PFSK-1 (cell line): ENCODE measurements at regions not wholly inside any gene's neighbourhood (a gene's known extent, or its start where the extent isn't known, plus 50 kb on each side); places are given as distances from the start of the nearest gene placed in this dataset.

Source experiments
- FOXP2 ChIP-seq: optimal IDR thresholded peaks from 2 replicates; pipeline ENCODE3; 2011; ENCODE audit warnings: borderline replicate concordance, control low read depth, inconsistent platforms; ENCODE audit not compliant: insufficient read depth; ENCODE audit errors: extremely low read length, extremely low read depth
- POLR2AphosphoS5 ChIP-seq: IDR thresholded peaks from 2 replicates; pipeline ENCODE4 v1.6.1; 2012; ENCODE audit warnings: low read depth, mild to moderate bottlenecking, control low read depth, low read length, moderate library complexity
- SIN3A ChIP-seq: IDR thresholded peaks from 2 replicates; pipeline ENCODE4 v1.6.1; 2012; ENCODE audit warnings: mild to moderate bottlenecking, low read length, moderate library complexity, borderline replicate concordance; ENCODE audit not compliant: insufficient read depth
- TAF1 ChIP-seq: IDR thresholded peaks from 2 replicates; pipeline ENCODE4 v1.6.1; 2012; ENCODE audit warnings: low read length, control low read depth, borderline replicate concordance; ENCODE audit not compliant: insufficient read depth
- TF ChIP-seq, protein P1 (sequence below), 2 experiments: IDR thresholded peaks; 2 replicates each; pipeline versions ENCODE4 v1.6.1 to v1.8.0; 2011 to 2012; ENCODE audit warnings: low read depth in 2 of 2, low read length in 2 of 2, control low read depth in 1 of 2, inconsistent platforms in 1 of 2, mild to moderate bottlenecking in 1 of 2, moderate library complexity in 1 of 2; ENCODE audit not compliant: insufficient read depth in 1 of 2

GRCh38 chr12:77238335-77238734 lies 173.0 kb upstream of the E2F7 start:
- TF ChIP-seq POLR2AphosphoS5 (no peak), SIN3A (no peak)

DNA sequence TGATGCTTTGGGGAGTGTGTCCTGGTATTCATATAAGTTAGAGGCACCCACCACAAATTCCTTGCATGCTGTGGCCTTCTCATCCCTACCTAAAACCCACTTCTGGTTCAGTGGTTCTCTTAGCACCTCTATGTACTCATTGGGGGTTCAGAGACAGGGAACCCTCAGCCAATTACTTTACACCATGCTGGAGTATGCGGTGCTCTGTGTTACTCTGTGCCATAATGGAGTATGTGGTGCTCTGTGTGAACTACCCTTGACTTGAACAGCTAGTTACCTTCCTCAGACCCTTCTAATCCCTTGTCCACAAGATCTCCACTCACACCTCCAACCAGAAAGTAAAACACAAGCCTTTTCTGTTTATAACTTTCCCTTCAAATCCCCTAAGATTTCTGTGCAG lies 172.5 kb upstream of the E2F7 start:
- no peak for TF ChIP-seq FOXP2
- TF ChIP-seq, protein P1, sequence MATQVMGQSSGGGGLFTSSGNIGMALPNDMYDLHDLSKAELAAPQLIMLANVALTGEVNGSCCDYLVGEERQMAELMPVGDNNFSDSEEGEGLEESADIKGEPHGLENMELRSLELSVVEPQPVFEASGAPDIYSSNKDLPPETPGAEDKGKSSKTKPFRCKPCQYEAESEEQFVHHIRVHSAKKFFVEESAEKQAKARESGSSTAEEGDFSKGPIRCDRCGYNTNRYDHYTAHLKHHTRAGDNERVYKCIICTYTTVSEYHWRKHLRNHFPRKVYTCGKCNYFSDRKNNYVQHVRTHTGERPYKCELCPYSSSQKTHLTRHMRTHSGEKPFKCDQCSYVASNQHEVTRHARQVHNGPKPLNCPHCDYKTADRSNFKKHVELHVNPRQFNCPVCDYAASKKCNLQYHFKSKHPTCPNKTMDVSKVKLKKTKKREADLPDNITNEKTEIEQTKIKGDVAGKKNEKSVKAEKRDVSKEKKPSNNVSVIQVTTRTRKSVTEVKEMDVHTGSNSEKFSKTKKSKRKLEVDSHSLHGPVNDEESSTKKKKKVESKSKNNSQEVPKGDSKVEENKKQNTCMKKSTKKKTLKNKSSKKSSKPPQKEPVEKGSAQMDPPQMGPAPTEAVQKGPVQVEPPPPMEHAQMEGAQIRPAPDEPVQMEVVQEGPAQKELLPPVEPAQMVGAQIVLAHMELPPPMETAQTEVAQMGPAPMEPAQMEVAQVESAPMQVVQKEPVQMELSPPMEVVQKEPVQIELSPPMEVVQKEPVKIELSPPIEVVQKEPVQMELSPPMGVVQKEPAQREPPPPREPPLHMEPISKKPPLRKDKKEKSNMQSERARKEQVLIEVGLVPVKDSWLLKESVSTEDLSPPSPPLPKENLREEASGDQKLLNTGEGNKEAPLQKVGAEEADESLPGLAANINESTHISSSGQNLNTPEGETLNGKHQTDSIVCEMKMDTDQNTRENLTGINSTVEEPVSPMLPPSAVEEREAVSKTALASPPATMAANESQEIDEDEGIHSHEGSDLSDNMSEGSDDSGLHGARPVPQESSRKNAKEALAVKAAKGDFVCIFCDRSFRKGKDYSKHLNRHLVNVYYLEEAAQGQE (IDR thresholded peaks at IDR 0.05; ENCODE audit: insufficient read depth in 1 of 2, low read depth in 2 of 2, low read length in 2 of 2): no peak
- TF ChIP-seq SIN3A: no peak
- TF ChIP-seq TAF1: no peak
- TF ChIP-seq POLR2AphosphoS5: no peak

DNA sequence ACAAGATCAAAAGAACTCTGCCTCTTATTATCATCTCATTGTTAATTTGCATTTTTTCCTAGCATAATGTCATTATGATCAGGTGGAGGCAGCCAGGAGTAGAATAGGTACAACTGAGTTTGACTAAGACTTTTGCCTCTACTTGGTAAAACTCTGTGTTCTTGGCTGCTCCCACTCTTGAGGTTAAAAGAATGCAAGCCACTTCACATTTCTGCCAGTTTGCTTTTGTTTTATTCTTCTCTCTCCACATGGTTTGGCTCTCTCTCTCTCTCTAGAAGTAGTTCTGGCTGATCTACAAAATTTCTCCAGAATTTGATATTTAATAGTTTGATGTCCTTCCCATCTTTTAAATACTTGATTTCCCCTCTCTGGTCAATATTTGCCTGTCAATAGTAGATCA lies 170.7 kb upstream of the E2F7 start:
- TF ChIP-seq FOXP2: no peak
- TF ChIP-seq, protein P1 (IDR thresholded peaks at IDR 0.05; ENCODE audit: insufficient read depth in 1 of 2, low read depth in 2 of 2, low read length in 2 of 2): no peak
- TF ChIP-seq TAF1: no peak
- no peak for TF ChIP-seq SIN3A
- no peak for TF ChIP-seq POLR2AphosphoS5

DNA sequence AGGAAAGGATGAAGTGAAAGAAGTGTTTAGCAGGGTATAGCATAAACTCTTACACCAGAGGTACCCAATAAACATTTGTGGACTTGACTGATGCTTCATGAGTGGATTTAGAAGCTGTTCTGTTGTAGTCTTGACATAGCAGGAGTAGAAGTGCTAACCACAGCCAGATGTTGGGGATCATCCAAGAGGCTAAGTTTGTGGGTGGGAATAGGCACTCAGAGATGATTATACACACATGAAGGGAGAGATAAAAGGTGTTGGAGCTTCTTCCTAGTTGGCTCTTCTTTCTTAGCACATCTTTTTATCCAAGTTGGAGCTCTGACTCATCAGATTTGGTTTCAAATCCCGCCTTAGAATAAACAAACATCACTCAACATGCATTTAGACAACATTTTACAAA lies 166.7 kb upstream of the E2F7 start:
- TF ChIP-seq TAF1 (no peak), FOXP2 (no peak), POLR2AphosphoS5 (no peak), SIN3A (no peak)
- TF ChIP-seq, protein P1 (IDR thresholded peaks at IDR 0.05; ENCODE audit: insufficient read depth in 1 of 2, low read depth in 2 of 2, low read length in 2 of 2): no peak

DNA sequence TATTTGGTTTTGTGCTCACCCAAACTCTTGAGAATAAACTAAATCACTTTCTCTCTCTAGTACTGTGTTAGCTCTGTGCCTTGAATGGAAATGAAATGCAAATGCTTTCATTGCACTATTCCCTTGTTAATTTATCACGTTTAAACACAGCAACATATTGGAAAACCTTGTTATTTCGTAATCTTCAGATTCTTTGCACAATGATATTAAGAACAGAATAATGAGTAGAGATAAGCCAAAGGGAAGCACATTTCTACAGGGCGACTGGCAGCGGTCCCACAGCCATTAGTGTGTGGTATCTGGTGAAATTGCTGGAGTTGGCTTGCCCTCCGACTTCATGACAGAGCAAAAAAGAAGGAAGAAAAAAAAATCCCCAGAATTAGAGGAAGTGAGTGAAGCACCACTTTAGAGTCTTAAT lies 166.1 kb upstream of the E2F7 start:
- TF ChIP-seq, protein P1 (IDR thresholded peaks at IDR 0.05; ENCODE audit: insufficient read depth in 1 of 2, low read depth in 2 of 2, low read length in 2 of 2): no peak
- TF ChIP-seq POLR2AphosphoS5 (no peak), SIN3A (no peak), FOXP2 (no peak), TAF1 (no peak)
